ENCODE measurements at regions not wholly inside any gene's neighbourhood (a gene's known extent, or its start where the extent isn't known, plus 50 kb on each side); places are given as distances from the start of the nearest gene placed in this dataset.
"Not testable (repeated sequence)": the region's sequence is repeated elsewhere in the genome, so short reads cannot be mapped to it uniquely, and the experiment has no call there.

GRCh38 chr2:31799282-31799681 is 211.5 kb downstream of the MEMO1 start:
- not testable (repeated sequence) for H3K4me3 Mint-ChIP-seq; H3K36me3 Mint-ChIP-seq; DNase-seq; ATAC-seq (ENCODE audit: low read depth in 2 of 2); H3K4me1 ChIP-seq (ENCODE audit: control insufficient read depth, insufficient read depth, low read length, poor library complexity, severe bottlenecking); H3K27me3 ChIP-seq (ENCODE audit: control insufficient read depth, insufficient read depth, low read length); H3K9me3 ChIP-seq (ENCODE audit: control insufficient read depth in 2 of 2, low read length in 2 of 2); H3K27ac ChIP-seq (ENCODE audit: insufficient read depth, low read length, poor library complexity, severe bottlenecking); H3K27ac Mint-ChIP-seq; H3K36me3 ChIP-seq (ENCODE audit: control insufficient read depth, insufficient read depth, low read length); H3K4me3 ChIP-seq (ENCODE audit: low read depth, low read length); H3K4me1 Mint-ChIP-seq
- Mint-ChIP-seq H3K27me3 (peaks cover 21% of the 10 kb centered on the region), H3K9me3 (peaks cover 0 to 21% (median 7%) of the 10 kb centered on the region in 7 donors)

DNA sequence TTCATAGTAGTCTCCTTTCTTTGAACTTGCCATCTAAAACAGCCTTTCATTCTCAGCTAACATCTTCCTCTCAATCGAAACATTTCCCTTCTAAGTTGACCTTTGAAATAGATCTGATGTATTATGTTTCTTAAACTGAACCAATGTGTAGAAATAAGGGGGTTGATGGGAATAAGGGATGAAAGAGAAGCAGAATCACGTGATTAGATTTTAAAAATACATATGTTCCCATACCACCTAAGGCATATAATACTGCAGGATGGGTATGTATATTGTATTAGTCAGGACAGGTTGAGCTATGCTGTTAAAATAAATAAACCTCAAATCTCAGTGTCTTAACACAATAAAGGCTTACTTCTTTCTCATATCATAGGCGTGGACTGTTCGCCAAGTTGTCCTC is 207.5 kb upstream of the SRD5A2 start:
- no peak overlapping the region for H3K27ac ChIP-seq (ENCODE audit: insufficient read depth, low read length, poor library complexity, severe bottlenecking)
- DNase-seq = no peak
- no peak overlapping the region for H3K4me3 Mint-ChIP-seq
- H3K36me3 ChIP-seq (ENCODE audit: control insufficient read depth, insufficient read depth, low read length) = no peaks in the 10 kb centered on the region
- peaks cover 40% of the 10 kb centered on the region for H3K27me3 Mint-ChIP-seq
- no peaks in the 10 kb centered on the region for H3K4me1 Mint-ChIP-seq
- no peak overlapping the region for H3K27ac Mint-ChIP-seq
- H3K9me3 Mint-ChIP-seq = peaks cover 0 to 10% (median 4%) of the 10 kb centered on the region in 7 donors
- no peaks in the 10 kb centered on the region for H3K9me3 ChIP-seq (ENCODE audit: control insufficient read depth in 2 of 2, low read length in 2 of 2)
- H3K4me1 ChIP-seq (ENCODE audit: control insufficient read depth, insufficient read depth, low read length, poor library complexity, severe bottlenecking) = no peaks in the 10 kb centered on the region
- peaks cover 6% of the 10 kb centered on the region for H3K27me3 ChIP-seq (ENCODE audit: control insufficient read depth, insufficient read depth, low read length)
- no peaks in the 10 kb centered on the region for H3K36me3 Mint-ChIP-seq
- no peak for ATAC-seq (ENCODE audit: low read depth in 2 of 2)
- H3K4me3 ChIP-seq (ENCODE audit: low read depth, low read length) = no peak overlapping the region

GRCh38 chr2:31785876-31786275 is 205.1 kb upstream of the SRD5A2 start:
- Mint-ChIP-seq H3K27ac (no peak overlapping the region), H3K36me3 (no peaks in the 10 kb centered on the region), H3K4me1 (no peaks in the 10 kb centered on the region), H3K27me3 (peaks cover 41% of the 10 kb centered on the region), H3K4me3 (no peak overlapping the region), H3K9me3 (peaks cover 0 to 15% (median 11%) of the 10 kb centered on the region in 7 donors)
- ATAC-seq (ENCODE audit: low read depth in 2 of 2) (no peak), DNase-seq (no peak)
- Histone ChIP-seq H3K27me3 (ENCODE audit: control insufficient read depth, insufficient read depth, low read length) (peaks cover 6% of the 10 kb centered on the region), H3K4me3 (ENCODE audit: low read depth, low read length) (no peak overlapping the region), H3K4me1 (ENCODE audit: control insufficient read depth, insufficient read depth, low read length, poor library complexity, severe bottlenecking) (no peaks in the 10 kb centered on the region), H3K36me3 (ENCODE audit: control insufficient read depth, insufficient read depth, low read length) (no peaks in the 10 kb centered on the region), H3K9me3 (ENCODE audit: control insufficient read depth in 2 of 2, low read length in 2 of 2) (no peaks in the 10 kb centered on the region), H3K27ac (ENCODE audit: insufficient read depth, low read length, poor library complexity, severe bottlenecking) (no peak overlapping the region)

- peaks cover 0 to 23% (median 15%) of the 10 kb centered on the region in 7 donors for H3K9me3 Mint-ChIP-seq
Measured at GRCh38 chr2:31784868-31785267, 204.1 kb upstream of the SRD5A2 start.

GRCh38 chr2:31783446-31784091 is 202.8 kb upstream of the SRD5A2 start:
- not testable (repeated sequence) for H3K36me3 Mint-ChIP-seq; DNase-seq; H3K4me1 Mint-ChIP-seq; H3K27ac ChIP-seq (ENCODE audit: insufficient read depth, low read length, poor library complexity, severe bottlenecking); H3K27ac Mint-ChIP-seq; H3K9me3 ChIP-seq (ENCODE audit: control insufficient read depth in 2 of 2, low read length in 2 of 2); H3K36me3 ChIP-seq (ENCODE audit: control insufficient read depth, insufficient read depth, low read length); H3K4me3 ChIP-seq (ENCODE audit: low read depth, low read length); ATAC-seq (ENCODE audit: low read depth in 2 of 2); H3K4me1 ChIP-seq (ENCODE audit: control insufficient read depth, insufficient read depth, low read length, poor library complexity, severe bottlenecking); H3K4me3 Mint-ChIP-seq; H3K27me3 ChIP-seq (ENCODE audit: control insufficient read depth, insufficient read depth, low read length)
- Mint-ChIP-seq H3K9me3 (peaks cover 0 to 23% (median 15%) of the 10 kb centered on the region in 7 donors), H3K27me3 (peaks cover 46% of the 10 kb centered on the region)

More at GRCh38 chr2:31784868-31785267, 204.1 kb upstream of the SRD5A2 start:
- H3K27ac ChIP-seq (ENCODE audit: insufficient read depth, low read length, poor library complexity, severe bottlenecking) = no peak overlapping the region
- no peak for ATAC-seq (ENCODE audit: low read depth in 2 of 2)
- no peaks in the 10 kb centered on the region for H3K4me1 Mint-ChIP-seq
- no peak overlapping the region for H3K4me3 Mint-ChIP-seq
- no peak for DNase-seq
- H3K36me3 ChIP-seq (ENCODE audit: control insufficient read depth, insufficient read depth, low read length) = no peaks in the 10 kb centered on the region
- H3K4me3 ChIP-seq (ENCODE audit: low read depth, low read length) = no peak overlapping the region
- H3K27me3 ChIP-seq (ENCODE audit: control insufficient read depth, insufficient read depth, low read length) = peaks cover 6% of the 10 kb centered on the region
- no peaks in the 10 kb centered on the region for H3K9me3 ChIP-seq (ENCODE audit: control insufficient read depth in 2 of 2, low read length in 2 of 2)
- H3K36me3 Mint-ChIP-seq = no peaks in the 10 kb centered on the region
- no peaks in the 10 kb centered on the region for H3K4me1 ChIP-seq (ENCODE audit: control insufficient read depth, insufficient read depth, low read length, poor library complexity, severe bottlenecking)
- H3K27ac Mint-ChIP-seq = no peak overlapping the region
- H3K27me3 Mint-ChIP-seq = peaks cover 41% of the 10 kb centered on the region

GRCh38 chr2:31778153-31778552 is 197.4 kb upstream of the SRD5A2 start:
- H3K36me3 ChIP-seq (ENCODE audit: control insufficient read depth, insufficient read depth, low read length) = no peaks in the 10 kb centered on the region
- H3K4me3 ChIP-seq (ENCODE audit: low read depth, low read length) = no peak overlapping the region
- H3K27me3 ChIP-seq (ENCODE audit: control insufficient read depth, insufficient read depth, low read length) = peaks cover 3% of the 10 kb centered on the region
- peaks cover 0 to 2% of the 10 kb centered on the region in 2 experiments for H3K9me3 ChIP-seq (ENCODE audit: control insufficient read depth in 2 of 2, low read length in 2 of 2)
- no peaks in the 10 kb centered on the region for H3K36me3 Mint-ChIP-seq
- DNase-seq (no peak), ATAC-seq (ENCODE audit: low read depth in 2 of 2) (no peak)
- H3K4me3 Mint-ChIP-seq = no peak overlapping the region
- H3K4me1 Mint-ChIP-seq = no peaks in the 10 kb centered on the region
- peaks cover 32% of the 10 kb centered on the region for H3K27me3 Mint-ChIP-seq
- no peak overlapping the region for H3K27ac Mint-ChIP-seq
- no peaks in the 10 kb centered on the region for H3K4me1 ChIP-seq (ENCODE audit: control insufficient read depth, insufficient read depth, low read length, poor library complexity, severe bottlenecking)
- peaks cover 0 to 22% (median 10%) of the 10 kb centered on the region in 7 donors for H3K9me3 Mint-ChIP-seq
- H3K27ac ChIP-seq (ENCODE audit: insufficient read depth, low read length, poor library complexity, severe bottlenecking) = no peak overlapping the region

- Mint-ChIP-seq H3K4me1 (no peaks in the 10 kb centered on the region), H3K9me3 (peaks cover 0 to 3% (median 0%) of the 10 kb centered on the region in 7 donors), H3K27ac (no peak overlapping the region), H3K4me3 (no peak overlapping the region), H3K36me3 (no peaks in the 10 kb centered on the region), H3K27me3 (peaks cover 4% of the 10 kb centered on the region)
- Histone ChIP-seq H3K36me3 (ENCODE audit: control insufficient read depth, insufficient read depth, low read length) (no peaks in the 10 kb centered on the region), H3K9me3 (ENCODE audit: control insufficient read depth in 2 of 2, low read length in 2 of 2) (no peaks in the 10 kb centered on the region), H3K27ac (ENCODE audit: insufficient read depth, low read length, poor library complexity, severe bottlenecking) (no peak overlapping the region), H3K4me1 (ENCODE audit: control insufficient read depth, insufficient read depth, low read length, poor library complexity, severe bottlenecking) (no peaks in the 10 kb centered on the region), H3K27me3 (ENCODE audit: control insufficient read depth, insufficient read depth, low read length) (no peaks in the 10 kb centered on the region), H3K4me3 (ENCODE audit: low read depth, low read length) (no peak overlapping the region)
- ATAC-seq (ENCODE audit: low read depth in 2 of 2) (no peak), DNase-seq (no peak)
Measured at GRCh38 chr2:31770741-31771140, 190.0 kb upstream of the SRD5A2 start.

All from CD4-positive, CD25-positive, alpha-beta regulatory T cell (primary cell).